Lower leg skin (tissue), 4 donors: ENCODE measurements at regions not wholly inside any gene's neighbourhood (a gene's known extent, or its start where the extent isn't known, plus 50 kb on each side); places are given as distances from the start of the nearest gene placed in this dataset.

Experiments
- DNase-seq, 2 donors: peaks; one replicate each; pipeline ENCODE4 v3.0.0-alpha.2; 2019; ENCODE audit warnings: low spot score in 2 of 2
- H3K4me3 ChIP-seq: fragments of 200-600 bp; sonication (generic); 2 replicates; pipeline ENCODE4 v1.5.1; 2017; ENCODE audit warnings: mild to moderate bottlenecking, low read depth; ENCODE audit not compliant: poor library complexity, severe bottlenecking
- POLR2A ChIP-seq, 2 donors: fragments of 450-650 bp; IDR thresholded peaks; one replicate each; pipeline ENCODE4 v1.6.1; 2016 to 2017; ENCODE audit warnings: antibody characterized with exemption in 2 of 2, mild to moderate bottlenecking in 1 of 2, moderate library complexity in 1 of 2
- WGBS, 2 donors: methylation state at CpG; one replicate each; pipeline ENCODE4 v1.1.5; 2018; 5-methylcytosine and 5-hydroxymethylcytosine counted together
- intact Hi-C: fragments of 100-400 bp; cut with DNase I; formaldehyde crosslinking; loops from one replicate; pipeline ENCODE4 v1.15.0; 2023; ENCODE audit warnings: low total_unique reads
- TF ChIP-seq, protein P1 (sequence below), 3 donors: fragments of 450-650 bp; IDR thresholded peaks; one replicate each; pipeline ENCODE4 v1.5.1; 2016; ENCODE audit warnings: antibody characterized with exemption in 3 of 3, mild to moderate bottlenecking in 3 of 3, moderate library complexity in 2 of 3

- TF ChIP-seq POLR2A (IDR thresholded peaks at IDR 0.05), result no peak
- TF ChIP-seq, protein P1, sequence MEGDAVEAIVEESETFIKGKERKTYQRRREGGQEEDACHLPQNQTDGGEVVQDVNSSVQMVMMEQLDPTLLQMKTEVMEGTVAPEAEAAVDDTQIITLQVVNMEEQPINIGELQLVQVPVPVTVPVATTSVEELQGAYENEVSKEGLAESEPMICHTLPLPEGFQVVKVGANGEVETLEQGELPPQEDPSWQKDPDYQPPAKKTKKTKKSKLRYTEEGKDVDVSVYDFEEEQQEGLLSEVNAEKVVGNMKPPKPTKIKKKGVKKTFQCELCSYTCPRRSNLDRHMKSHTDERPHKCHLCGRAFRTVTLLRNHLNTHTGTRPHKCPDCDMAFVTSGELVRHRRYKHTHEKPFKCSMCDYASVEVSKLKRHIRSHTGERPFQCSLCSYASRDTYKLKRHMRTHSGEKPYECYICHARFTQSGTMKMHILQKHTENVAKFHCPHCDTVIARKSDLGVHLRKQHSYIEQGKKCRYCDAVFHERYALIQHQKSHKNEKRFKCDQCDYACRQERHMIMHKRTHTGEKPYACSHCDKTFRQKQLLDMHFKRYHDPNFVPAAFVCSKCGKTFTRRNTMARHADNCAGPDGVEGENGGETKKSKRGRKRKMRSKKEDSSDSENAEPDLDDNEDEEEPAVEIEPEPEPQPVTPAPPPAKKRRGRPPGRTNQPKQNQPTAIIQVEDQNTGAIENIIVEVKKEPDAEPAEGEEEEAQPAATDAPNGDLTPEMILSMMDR (IDR thresholded peaks at IDR 0.05), result no peak
- intact Hi-C loops, result no loop called here
- no peak overlapping the region for H3K4me3 ChIP-seq
- no peak for DNase-seq
- WGBS, 2 donors, result 90 to 95% methylated on average over 2 of the region's 2 CpGs
Measured at GRCh38 chr13:85619321-85619720, 179.9 kb downstream of the SLITRK6 start.

GRCh38 chr13:85618521-85618920 lies 180.7 kb downstream of the SLITRK6 start:
- intact Hi-C loops, result no loop called here
- WGBS, 2 donors, result 71 to 72% methylated on average over 5 of the region's 5 CpGs
- TF ChIP-seq, protein P1 (IDR thresholded peaks at IDR 0.05), result no peak
- TF ChIP-seq POLR2A (IDR thresholded peaks at IDR 0.05), result no peak
- H3K4me3 ChIP-seq, result no peak overlapping the region
- DNase-seq, result no peak

DNA sequence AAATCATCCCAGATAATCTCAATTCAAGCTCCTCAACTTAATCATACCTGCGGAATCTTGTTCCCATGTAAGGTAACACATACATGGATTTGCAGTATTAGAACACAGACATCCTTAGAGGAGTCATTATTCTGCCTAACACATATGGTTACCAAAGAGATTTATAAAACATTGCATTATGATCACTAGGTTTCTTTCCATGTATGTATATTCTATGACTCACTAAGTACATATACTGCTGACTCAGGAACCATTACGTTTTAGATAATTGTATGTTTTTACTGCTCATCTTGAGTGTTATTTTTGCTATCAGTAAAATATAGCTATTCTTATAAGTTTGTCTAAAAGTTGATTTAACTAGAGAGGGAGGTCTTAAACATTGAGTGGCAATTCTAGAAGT lies 182.9 kb downstream of the SLITRK6 start:
- H3K4me3 ChIP-seq, result no peak overlapping the region
- WGBS, 2 donors, result 71 to 83% methylated on average over 2 of the region's 2 CpGs
- intact Hi-C loops, result no loop called here
- no peak for TF ChIP-seq POLR2A (IDR thresholded peaks at IDR 0.05)
- TF ChIP-seq, protein P1 (IDR thresholded peaks at IDR 0.05), result no peak
- no peak for DNase-seq

GRCh38 chr13:85615031-85615430 lies 184.2 kb downstream of the SLITRK6 start:
- intact Hi-C loops, result no loop called here
- no peak for TF ChIP-seq POLR2A (IDR thresholded peaks at IDR 0.05)
- TF ChIP-seq, protein P1 (IDR thresholded peaks at IDR 0.05), result no peak
- no peak overlapping the region for H3K4me3 ChIP-seq
- DNase-seq, result no peak
- WGBS, 2 donors, result 31 to 48% methylated on average over 2 of the region's 2 CpGs

DNA sequence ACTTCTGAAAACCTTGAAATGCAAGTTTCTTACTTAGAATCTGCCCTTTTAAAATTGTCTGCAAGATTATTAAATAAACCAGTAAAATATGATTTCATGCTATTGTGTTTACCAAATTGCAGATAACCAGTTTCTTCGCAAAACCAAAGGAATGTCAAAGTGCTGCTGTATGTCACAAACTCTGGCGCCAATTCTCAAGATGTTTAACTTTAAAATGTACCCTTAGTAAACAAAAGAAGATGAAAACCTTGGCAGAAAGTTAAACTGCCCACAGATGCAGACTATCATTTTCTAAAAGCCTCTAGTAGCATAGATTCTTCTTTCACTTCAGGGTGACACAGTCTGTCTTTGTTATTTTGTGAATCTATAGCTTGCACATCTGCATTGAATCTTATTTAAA lies 189.2 kb downstream of the SLITRK6 start:
- TF ChIP-seq, protein P1 (IDR thresholded peaks at IDR 0.05), result no peak
- TF ChIP-seq POLR2A (IDR thresholded peaks at IDR 0.05), result no peak
- H3K4me3 ChIP-seq, result no peak overlapping the region
- WGBS, 2 donors, result 81 to 87% methylated on average over 2 of the region's 2 CpGs
- intact Hi-C loops, result no loop called here
- no peak for DNase-seq

DNA sequence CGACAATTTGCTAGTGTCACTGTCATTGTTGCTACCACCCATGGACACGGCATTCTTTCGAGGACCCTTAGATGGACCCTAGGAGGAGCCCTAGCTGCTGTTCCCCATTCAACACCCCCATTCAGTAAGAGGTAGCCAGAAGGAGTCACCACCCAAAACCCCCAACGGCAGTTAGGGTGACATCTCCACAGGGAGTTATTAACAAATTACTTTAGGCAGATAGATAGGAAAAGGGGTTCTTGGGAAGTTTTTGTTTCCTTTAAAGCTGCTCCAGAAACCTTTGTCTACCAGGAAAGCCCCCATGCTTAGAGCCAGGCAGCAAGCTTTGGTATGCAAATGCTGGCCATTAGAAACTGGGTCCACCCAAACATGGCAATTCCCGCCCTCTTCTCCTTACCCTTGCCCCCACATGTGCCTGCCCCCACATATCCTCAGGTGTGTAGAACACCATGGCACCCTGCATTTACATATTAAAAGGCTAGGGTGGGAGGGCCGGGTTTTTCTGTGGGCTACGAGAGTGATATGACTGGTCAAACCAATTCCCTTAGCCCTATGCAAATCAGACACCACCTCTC lies 190.9 kb downstream of the SLITRK6 start:
- TF ChIP-seq, protein P1 (IDR thresholded peaks at IDR 0.05), result no peak
- TF ChIP-seq POLR2A (IDR thresholded peaks at IDR 0.05), result no peak
- 79% methylated on average over 7 of the region's 7 CpGs for whole genome bisulfite sequencing, 2 donors
- DNase-seq, result no peak
- intact Hi-C loops, result no loop called here
- no peak overlapping the region for H3K4me3 ChIP-seq
